Left cardiac atrium (tissue), 4 donors: ENCODE measurements at regions not wholly inside any gene's neighbourhood (a gene's known extent, or its start where the extent isn't known, plus 50 kb on each side); places are given as distances from the start of the nearest gene placed in this dataset.
"Not testable (repeated sequence)": the region's sequence is repeated elsewhere in the genome, so short reads cannot be mapped to it uniquely, and the experiment has no call there.

Experiments
- ATAC-seq, 2 donors: fragments of 200-7000 bp; cut with Tn5 transposase; one replicate each; pipeline ENCODE4 v1.9.1; 2020; ENCODE audit warnings: mild to moderate bottlenecking in 2 of 2, moderate library complexity in 2 of 2
- DNase-seq: peaks from one replicate; pipeline ENCODE4 v3.0.0-alpha.2; 2020
- intact Hi-C, 2 donors: fragments of 100-400 bp; cut with DNase I; formaldehyde crosslinking; loops; one replicate each; pipeline versions ENCODE4 v1.14.1 to v1.15.1; 2022 to 2023
- donor health status: DM: no; HTN: yes; CAD: no.
- donor health status: DM: no; HTN: yes; CAD: no; lungs with severe emphysema.
- donor health status: DM: yes; HTN: yes; CAD: no.
- donor health status: Dilated cardiomyopathy.

GRCh38 chr15:53166684-53167201, 376.6 kb upstream of the ONECUT1 start:
- intact Hi-C loops, result no loop called here
- DNase-seq (no peak), ATAC-seq (no peak)

- ATAC-seq (no peak), DNase-seq (no peak)
- intact Hi-C loops, result no loop called here
These were observed 376.0 kb upstream of the ONECUT1 start for GRCh38 chr15:53165988-53166683.

- no peak for ATAC-seq
- intact Hi-C loops, result no loop called here
- DNase-seq, result no peak
These were observed 370.1 kb upstream of the ONECUT1 start for GRCh38 chr15:53160092-53160704.

- DNase-seq (no peak), ATAC-seq (no peak)
- intact Hi-C loops, result no loop called here
These were observed 369.3 kb upstream of the ONECUT1 start for GRCh38 chr15:53159458-53159857.

GRCh38 chr15:53158995-53159394, 368.9 kb upstream of the ONECUT1 start:
- intact Hi-C loops, result no loop called here
- ATAC-seq, result no peak
- no peak for DNase-seq

GRCh38 chr15:53133255-53133850, 343.2 kb upstream of the ONECUT1 start:
- intact Hi-C loops, result no loop called here
- DNase-seq (no peak), ATAC-seq (no peak)

- ATAC-seq (no peak), DNase-seq (no peak)
- intact Hi-C loops, result no loop called here
These were observed 340.8 kb upstream of the ONECUT1 start for GRCh38 chr15:53130943-53131342.

- intact Hi-C loops, result no loop called here
- no peak for DNase-seq
- no peak for ATAC-seq
These were observed 339.2 kb upstream of the ONECUT1 start for GRCh38 chr15:53129121-53129904.

GRCh38 chr15:53128652-53129051, 338.5 kb upstream of the ONECUT1 start:
- DNase-seq, result no peak
- intact Hi-C loops, result no loop called here
- no peak for ATAC-seq

GRCh38 chr15:53126144-53126543, 336.0 kb upstream of the ONECUT1 start:
- DNase-seq, result no peak
- intact Hi-C loops, result no loop called here
- ATAC-seq, result no peak

- intact Hi-C loops, result no loop called here
- DNase-seq, result no peak
- ATAC-seq, result no peak
These were observed 332.7 kb upstream of the ONECUT1 start for GRCh38 chr15:53122818-53123217.

GRCh38 chr15:53116915-53117314, 326.8 kb upstream of the ONECUT1 start:
- DNase-seq, intact Hi-C loops, ATAC-seq: not testable (repeated sequence)

- no peak for DNase-seq
- intact Hi-C loops, result no loop called here
- no peak for ATAC-seq
These were observed 326.0 kb upstream of the ONECUT1 start for GRCh38 chr15:53116169-53116568.

GRCh38 chr15:53115563-53115962, 325.4 kb upstream of the ONECUT1 start:
- ATAC-seq (no peak), DNase-seq (no peak)
- intact Hi-C loops, result no loop called here

GRCh38 chr15:53114960-53115359, 324.8 kb upstream of the ONECUT1 start:
- ATAC-seq, result no peak
- DNase-seq, result no peak
- intact Hi-C loops, result no loop called here

- ATAC-seq (no peak), DNase-seq (no peak)
- intact Hi-C loops, result no loop called here
These were observed 320.9 kb upstream of the ONECUT1 start for GRCh38 chr15:53110999-53111398.

- ATAC-seq (no peak), DNase-seq (no peak)
- intact Hi-C loops, result no loop called here
These were observed 318.2 kb upstream of the ONECUT1 start for GRCh38 chr15:53108319-53108718.

GRCh38 chr15:53107855-53108254, 317.7 kb upstream of the ONECUT1 start:
- intact Hi-C loops, result no loop called here
- no peak for DNase-seq
- ATAC-seq, result no peak

- DNase-seq, result no peak
- intact Hi-C loops, result no loop called here
- no peak for ATAC-seq
These were observed 316.6 kb upstream of the ONECUT1 start for GRCh38 chr15:53106505-53107286.
